K562 (cell line): ENCODE measurements at regions not wholly inside any gene's neighbourhood (a gene's known extent, or its start where the extent isn't known, plus 50 kb on each side); places are given as distances from the start of the nearest gene placed in this dataset.

Experiments
- AFF4 ChIP-seq: sonication (generic); formaldehyde crosslinking; IDR thresholded peaks from 2 replicates; pipeline ENCODE4 v1.8.0; 2023; ENCODE audit warnings: mild to moderate bottlenecking, missing genetic modification reagents
- ARID2 ChIP-seq: fragments of 450-650 bp; IDR thresholded peaks from 2 replicates; pipeline ENCODE4 v1.6.1; 2017; ENCODE audit warnings: antibody characterized with exemption, mild to moderate bottlenecking
- CEBPB ChIP-seq: fragments of 450-650 bp; IDR thresholded peaks from 2 replicates; pipeline ENCODE4 v1.6.1; 2016; ENCODE audit warnings: missing genetic modification characterization, missing compliant biosample characterization
- CREB3L1 ChIP-seq: fragments of 450-650 bp; IDR thresholded peaks from 2 replicates; pipeline ENCODE4 v1.6.1; 2014; ENCODE audit warnings: low read depth, mild to moderate bottlenecking, moderate library complexity, borderline replicate concordance
- DACH1 ChIP-seq: fragments of 450-650 bp; IDR thresholded peaks from 2 replicates; pipeline ENCODE4 v1.6.1; 2018; ENCODE audit not compliant: partially characterized antibody
- HOXB6 ChIP-seq: fragments of 250-450 bp; sonication (Bioruptor Pico); IDR thresholded peaks from 2 replicates; pipeline ENCODE4 v1.5.1; 2022; ENCODE audit warnings: mild to moderate bottlenecking, borderline replicate concordance
- IRF1 ChIP-seq: sonication (generic); formaldehyde crosslinking; IDR thresholded peaks from 2 replicates; pipeline ENCODE4 v1.8.0; 2022; ENCODE audit warnings: missing genetic modification reagents, mild to moderate bottlenecking, borderline replicate concordance
- MECOM ChIP-seq: fragments of 250-450 bp; sonication (Bioruptor Pico); IDR thresholded peaks from 2 replicates; pipeline ENCODE4 v1.8.0; 2022; ENCODE audit warnings: inconsistent platforms
- PHB2 ChIP-seq: fragments of 450-650 bp; IDR thresholded peaks from 2 replicates; pipeline ENCODE4 v1.6.1; 2017; ENCODE audit warnings: low read depth
- PPARD ChIP-seq: fragments of 250-450 bp; sonication (Bioruptor Pico); IDR thresholded peaks from 2 replicates; pipeline ENCODE4 v1.8.0; 2022; ENCODE audit warnings: inconsistent platforms, mild to moderate bottlenecking, moderate library complexity
- PURB ChIP-seq: sonication (generic); formaldehyde crosslinking; IDR thresholded peaks from 2 replicates; pipeline ENCODE4 v1.9.0; 2021; ENCODE audit warnings: low read depth, mild to moderate bottlenecking, missing genetic modification reagents
- TOE1 ChIP-seq, 2 experiments: fragments of 450-650 bp in 1 of 2; sonication (generic) in 1 of 2; formaldehyde crosslinking in 1 of 2; IDR thresholded peaks; 2 replicates each; pipeline versions ENCODE4 v1.7.1 to v1.8.0; 2016 to 2022; ENCODE audit warnings: borderline replicate concordance in 2 of 2, mild to moderate bottlenecking in 2 of 2, antibody characterized with exemption in 1 of 2, inconsistent platforms in 1 of 2, low read depth in 1 of 2, missing genetic modification reagents in 1 of 2, moderate library complexity in 1 of 2
- ZNF584 ChIP-seq: fragments of 200-800 bp; sonication (Bioruptor generic); IDR thresholded peaks from 2 replicates; pipeline ENCODE4 v1.6.1; 2016; ENCODE audit warnings: low read depth, mild to moderate bottlenecking, missing genetic modification characterization, missing compliant biosample characterization

- TF ChIP-seq PURB (CRISPR knock-in tag) (no peak), TOE1 (IDR thresholded peaks at IDR 0.05; ENCODE audit: borderline replicate concordance) (no peak), TOE1 (CRISPR knock-in tag; IDR thresholded peaks at IDR 0.05; ENCODE audit: borderline replicate concordance, low read depth) (no peak), HOXB6 (CRISPR knock-in tag) (no peak), PHB2 (no peak), MECOM (CRISPR knock-in tag) (no peak), CREB3L1 (no peak), CEBPB (no peak), ZNF584 (CRISPR knock-in tag) (no peak), AFF4 (no peak), IRF1 (CRISPR knock-in tag) (no peak), DACH1 (no peak), PPARD (CRISPR knock-in tag) (no peak), ARID2 (no peak)
Measured at GRCh38 chr4:138400066-138400465, 157.9 kb upstream of the SLC7A11 start (continued).
